HuH-7 (cell line): ENCODE measurements at regions not wholly inside any gene's neighbourhood (a gene's known extent, or its start where the extent isn't known, plus 50 kb on each side); places are given as distances from the start of the nearest gene placed in this dataset.

ENCODE experiments used
- DNase-seq: peaks from one replicate; pipeline ENCODE4 v3.0.0; 2011; ENCODE audit warnings: low spot score

DNA sequence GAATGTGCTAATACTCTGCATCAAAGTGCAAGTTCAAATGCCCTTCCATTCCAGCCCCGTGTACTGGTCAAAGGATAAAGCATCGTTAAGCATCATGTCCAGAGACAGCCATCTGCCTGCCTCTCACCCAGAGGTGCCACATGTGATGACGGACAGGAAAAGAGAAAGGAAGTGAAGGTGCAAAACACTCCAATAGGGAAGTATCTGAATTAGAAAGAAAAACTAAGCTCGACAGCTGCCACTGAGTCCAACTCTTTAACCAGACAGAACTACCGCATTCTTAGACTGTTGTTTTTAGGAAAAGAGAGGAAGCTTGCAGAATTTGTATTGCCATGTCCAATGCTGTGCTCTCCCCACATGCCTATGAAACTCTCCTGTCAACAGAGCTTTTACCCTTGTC is 465.0 kb upstream of the SOX5 start:
- DNase-seq = no peak

- no peak for DNase-seq
Measured at GRCh38 chr12:24411948-24412347, 462.5 kb upstream of the SOX5 start.

DNA sequence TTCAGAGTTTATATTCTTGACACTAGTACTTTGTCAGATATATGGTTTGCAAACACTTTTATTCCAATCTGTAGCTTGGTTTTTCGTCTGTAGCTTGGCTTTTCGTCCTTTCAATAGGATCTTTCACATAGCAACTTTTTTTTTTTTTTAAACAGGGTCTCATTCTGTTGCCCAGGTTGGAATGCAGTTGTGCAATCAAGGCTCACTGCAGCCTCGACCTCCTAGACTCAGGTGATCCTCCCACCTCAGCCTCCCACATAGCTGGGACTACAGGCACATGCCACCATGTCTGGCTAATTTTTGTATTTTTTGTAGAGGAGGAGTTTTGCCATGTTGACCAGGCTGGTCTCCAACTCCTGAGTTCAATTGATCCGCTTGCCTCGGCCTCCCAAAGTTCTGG is 460.4 kb upstream of the SOX5 start:
- DNase-seq = no peak

GRCh38 chr12:24408305-24408704 is 458.8 kb upstream of the SOX5 start:
- DNase-seq = no peak

- no peak for DNase-seq
Measured at GRCh38 chr12:24407884-24408283, 458.4 kb upstream of the SOX5 start.

DNA sequence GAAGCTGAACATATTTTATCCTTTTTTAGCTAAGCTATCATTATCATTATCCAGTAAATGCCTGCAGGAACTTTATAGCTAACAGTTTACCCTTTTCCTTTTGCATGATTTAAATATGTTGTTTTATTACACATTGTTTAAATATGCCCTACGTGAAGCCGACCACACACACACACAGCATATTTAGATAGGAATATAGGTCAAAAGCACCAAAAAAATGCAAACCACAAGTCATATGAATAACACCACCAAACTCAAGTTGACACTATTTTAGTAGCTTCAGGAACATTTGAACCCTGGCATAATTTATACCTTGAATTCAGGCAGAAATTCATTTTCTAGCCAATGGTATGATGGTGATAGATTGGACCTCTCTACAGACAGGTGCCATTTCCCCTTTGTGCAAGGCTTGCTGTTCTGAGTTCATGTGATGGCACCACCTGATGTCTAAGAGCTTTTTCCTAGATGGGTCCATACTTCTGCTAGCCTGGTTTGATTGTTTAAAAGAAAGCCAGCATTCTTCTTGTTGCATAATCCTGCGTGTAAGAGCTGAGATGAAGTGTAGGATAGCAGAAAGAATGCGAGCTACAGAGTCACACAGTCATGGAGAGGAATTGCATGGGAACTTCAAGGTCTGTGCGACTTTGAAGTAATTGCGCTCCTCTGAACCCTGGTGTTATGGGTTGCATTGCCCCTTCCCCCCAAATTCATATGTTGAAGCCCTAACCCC is 454.8 kb upstream of the SOX5 start:
- peak; percentile 8 for DNase-seq

- no peak for DNase-seq
Measured at GRCh38 chr12:24400533-24400932, 451.1 kb upstream of the SOX5 start.

DNA sequence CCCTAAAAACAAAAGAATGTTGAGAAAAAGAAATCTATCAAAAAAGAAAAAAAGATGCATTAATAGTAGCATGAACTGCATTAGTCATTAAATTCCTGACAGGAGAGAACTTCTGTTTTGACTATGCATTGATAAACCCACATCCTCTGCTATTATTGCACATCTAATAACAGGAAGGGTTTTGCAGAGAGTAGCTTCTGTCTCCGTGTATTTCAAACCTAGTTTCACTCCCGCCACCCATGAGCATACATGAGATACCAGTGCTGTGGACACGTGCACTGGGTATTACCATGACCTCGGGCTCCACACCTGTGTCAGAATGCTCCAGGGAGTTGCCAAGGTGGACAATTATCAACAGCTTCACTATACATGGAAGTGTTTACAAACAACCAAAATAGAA is 449.1 kb upstream of the SOX5 start:
- no peak for DNase-seq

- no peak for DNase-seq
Measured at GRCh38 chr12:24396224-24396623, 446.8 kb upstream of the SOX5 start.

DNA sequence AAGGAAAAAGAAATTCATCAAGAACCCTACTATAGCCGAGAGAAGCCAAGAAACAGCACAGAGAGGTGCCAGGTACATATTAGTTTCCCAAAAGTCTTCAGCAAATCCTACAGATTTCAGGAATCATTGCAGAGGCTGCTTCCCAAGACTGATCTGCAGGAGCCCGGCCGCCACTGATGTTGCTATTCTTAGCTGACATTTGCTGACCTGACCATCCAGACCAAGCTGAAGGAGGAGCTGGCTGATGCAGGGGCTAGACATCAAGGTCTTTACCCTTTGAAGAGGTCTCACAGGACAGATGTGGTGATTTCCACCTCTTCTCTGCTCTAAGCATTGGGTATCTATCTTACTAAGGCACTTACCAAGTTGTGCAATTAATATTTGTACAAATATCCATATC is 444.8 kb upstream of the SOX5 start:
- DNase-seq = no peak

DNA sequence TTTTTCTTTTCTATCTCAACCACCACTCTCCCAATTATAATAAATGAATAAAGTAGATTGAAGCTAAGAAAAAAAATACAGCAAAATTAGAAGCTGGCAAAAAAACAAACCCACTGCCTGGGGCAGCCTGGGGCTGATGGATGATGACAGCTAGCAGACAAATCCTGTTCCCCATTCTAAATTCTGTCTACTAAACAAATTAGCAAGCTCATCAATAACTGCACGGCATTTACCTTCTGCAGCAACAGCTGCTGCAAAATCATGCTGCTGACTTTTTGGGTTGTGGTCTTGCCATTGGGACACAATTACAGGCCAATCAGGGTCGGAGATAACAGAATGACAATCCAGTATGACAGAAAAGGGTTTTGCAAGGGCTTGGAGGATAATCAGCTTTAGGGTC is 443.6 kb upstream of the SOX5 start:
- no peak for DNase-seq

DNA sequence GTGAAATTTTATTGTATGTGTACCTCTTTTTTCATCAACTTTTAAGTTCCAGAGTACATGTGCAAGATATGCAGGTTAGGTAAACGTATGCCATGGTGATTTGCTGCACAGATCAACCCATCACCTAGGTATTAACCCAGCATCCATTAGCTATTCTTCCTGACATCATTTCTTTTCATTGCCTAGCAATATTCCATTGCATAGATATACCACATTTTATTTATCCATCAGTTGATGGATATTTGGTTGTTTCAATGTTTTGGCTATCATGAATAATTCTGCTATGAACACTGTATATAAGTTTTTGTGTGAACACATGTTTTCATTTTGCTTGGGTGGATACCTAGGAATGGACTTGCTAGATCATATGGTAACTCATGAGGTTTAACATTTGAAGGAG is 439.9 kb upstream of the SOX5 start:
- DNase-seq = no peak

- no peak for DNase-seq
Measured at GRCh38 chr12:24387381-24387780, 437.9 kb upstream of the SOX5 start.

- no peak for DNase-seq
Measured at GRCh38 chr12:24386836-24387235, 437.4 kb upstream of the SOX5 start.

DNA sequence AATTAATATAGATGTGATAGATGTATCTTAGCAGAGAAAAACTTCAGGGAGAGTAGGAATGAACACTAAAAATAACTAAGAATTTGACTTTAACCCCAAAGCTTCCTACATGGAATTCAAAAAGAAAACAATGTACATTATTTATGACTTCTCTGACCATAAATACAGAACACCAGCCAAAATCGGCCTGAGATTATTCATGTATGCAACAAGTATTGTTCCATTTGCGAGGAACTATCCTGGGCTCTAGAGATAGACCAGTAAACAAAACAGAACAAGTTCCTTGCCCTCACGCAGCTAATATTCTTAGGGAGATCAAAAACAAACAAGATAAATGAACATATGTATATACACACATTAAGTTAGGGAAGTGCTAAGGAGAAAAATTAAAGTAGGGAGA is 432.3 kb upstream of the SOX5 start:
- DNase-seq = no peak

DNA sequence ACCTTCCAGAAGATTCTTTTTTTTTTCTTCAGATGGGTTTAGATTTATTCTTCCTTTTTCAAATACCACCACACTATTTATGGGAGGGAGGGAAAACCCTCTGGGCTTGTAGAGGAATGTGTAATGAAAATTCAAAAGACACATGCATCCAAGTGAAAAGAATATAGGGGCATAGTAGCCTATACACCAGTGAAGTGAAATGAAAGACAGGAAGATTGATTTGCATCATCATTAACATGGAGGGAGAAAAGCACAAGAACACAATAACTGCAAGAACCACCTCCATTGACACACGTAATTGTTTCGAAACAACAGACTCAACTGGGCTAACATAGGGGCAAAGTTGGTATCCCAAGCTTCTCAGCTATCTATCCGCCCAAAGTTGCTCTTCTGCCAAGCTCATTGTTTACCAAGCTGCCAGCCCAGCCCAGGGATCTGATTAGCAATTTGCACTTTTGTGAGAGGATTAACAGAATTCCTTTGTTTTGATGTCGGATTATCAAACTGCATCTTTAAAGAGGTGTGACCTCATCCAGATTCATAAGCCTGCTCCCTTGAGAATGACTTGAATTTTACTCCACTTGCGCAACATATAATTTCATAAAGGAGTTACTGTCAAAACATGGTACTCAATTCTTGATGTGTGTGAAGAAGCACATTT is 430.5 kb upstream of the SOX5 start:
- DNase-seq = no peak

DNA sequence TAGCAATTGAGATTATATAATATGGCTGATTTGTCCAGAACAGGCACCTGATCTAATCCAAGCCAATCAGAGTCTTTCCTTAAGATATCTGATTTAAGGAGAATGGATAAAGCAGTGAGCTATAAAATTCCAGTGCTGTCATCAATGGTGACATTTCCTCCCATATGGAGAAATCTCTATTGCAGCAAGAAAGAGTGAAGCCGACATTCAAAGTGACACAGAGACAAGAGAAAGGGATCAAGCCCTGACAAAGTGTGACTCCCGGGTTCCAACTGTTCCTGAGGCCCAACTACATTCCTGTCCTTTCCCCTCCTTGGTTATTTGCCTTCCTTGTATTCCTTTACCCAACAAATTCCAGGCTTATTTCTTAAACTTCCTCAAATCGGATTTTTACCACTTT is 430.0 kb upstream of the SOX5 start:
- DNase-seq = no peak

- DNase-seq = no peak
Measured at GRCh38 chr12:24378548-24379407, 429.3 kb upstream of the SOX5 start.

GRCh38 chr12:24374452-24374851 is 425.0 kb upstream of the SOX5 start:
- DNase-seq = no peak

DNA sequence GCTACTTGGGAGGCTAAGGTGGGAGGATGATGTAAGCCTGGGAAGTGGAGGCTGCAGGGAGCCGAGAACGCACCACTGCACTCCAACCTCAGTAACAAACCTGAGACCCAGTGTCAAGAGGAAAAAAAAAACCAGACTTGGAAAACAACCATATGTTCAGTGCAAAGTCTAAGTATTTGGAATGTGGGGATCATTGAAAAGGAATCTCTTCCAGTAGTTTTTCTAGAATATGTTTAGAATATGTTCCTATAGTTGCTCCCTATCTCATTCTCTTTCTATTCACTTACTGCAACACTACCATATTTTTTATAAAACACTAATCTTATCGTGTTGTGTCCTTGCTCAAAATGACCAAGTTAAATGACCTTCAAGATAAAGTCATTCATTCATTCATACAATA is 423.5 kb upstream of the SOX5 start:
- DNase-seq = no peak

DNA sequence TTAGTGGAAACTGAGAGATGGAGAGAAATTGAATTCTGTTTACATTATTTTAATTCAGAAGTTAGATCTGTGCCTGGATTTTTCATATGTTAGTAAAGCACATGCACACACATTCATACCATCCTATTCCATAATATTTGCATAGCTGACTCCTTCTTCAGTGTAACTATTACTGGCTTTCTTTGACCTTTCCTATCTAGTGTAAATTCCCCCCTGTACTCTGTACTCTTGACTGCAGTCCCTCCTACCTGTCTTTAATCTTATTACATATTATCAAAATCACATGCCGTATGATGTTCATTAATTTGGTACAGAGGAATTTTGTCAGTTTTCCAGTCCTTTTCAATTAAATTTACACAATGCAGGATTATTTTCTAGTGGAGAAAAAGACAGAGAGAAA is 417.0 kb upstream of the SOX5 start:
- DNase-seq = no peak

GRCh38 chr12:24364921-24365320 is 415.5 kb upstream of the SOX5 start:
- DNase-seq = no peak

DNA sequence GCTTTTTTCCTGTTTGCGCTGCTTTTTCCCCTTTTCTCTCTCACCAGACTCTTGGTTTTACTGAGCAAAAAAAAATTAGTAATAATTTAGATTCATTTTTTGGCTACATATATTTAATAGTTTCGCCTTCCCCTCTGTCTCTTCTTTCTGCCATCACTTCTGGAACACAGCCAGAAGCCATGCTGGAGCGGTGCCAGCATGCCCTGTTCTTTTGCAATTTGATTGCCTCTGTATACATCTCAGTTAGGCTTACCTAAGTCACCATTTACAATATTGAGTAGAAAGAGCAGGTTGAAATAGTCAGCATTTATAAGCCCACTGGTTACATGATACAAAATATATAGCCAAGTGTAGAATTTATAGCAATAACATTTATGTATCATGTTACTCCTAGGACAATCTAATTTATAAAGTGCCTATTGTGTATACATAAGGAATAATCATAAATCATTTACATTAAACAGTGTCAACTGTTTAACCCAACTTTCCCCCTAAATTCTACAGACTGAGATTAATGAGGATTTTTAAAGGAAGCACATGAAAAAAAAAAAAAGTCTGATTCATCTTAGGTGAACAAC is 413.8 kb upstream of the SOX5 start:
- no peak for DNase-seq
